GM18870 (cell line): ENCODE measurements at regions not wholly inside any gene's neighbourhood (a gene's known extent, or its start where the extent isn't known, plus 50 kb on each side); places are given as distances from the start of the nearest gene placed in this dataset.

Experiments used
- ATAC-seq: cut with Tn5 transposase; IDR thresholded peaks from one replicate; pipeline ENCODE4 v1.9.1; 2021; ENCODE audit warnings: moderate library complexity; ENCODE audit not compliant: unreplicated experiment

DNA sequence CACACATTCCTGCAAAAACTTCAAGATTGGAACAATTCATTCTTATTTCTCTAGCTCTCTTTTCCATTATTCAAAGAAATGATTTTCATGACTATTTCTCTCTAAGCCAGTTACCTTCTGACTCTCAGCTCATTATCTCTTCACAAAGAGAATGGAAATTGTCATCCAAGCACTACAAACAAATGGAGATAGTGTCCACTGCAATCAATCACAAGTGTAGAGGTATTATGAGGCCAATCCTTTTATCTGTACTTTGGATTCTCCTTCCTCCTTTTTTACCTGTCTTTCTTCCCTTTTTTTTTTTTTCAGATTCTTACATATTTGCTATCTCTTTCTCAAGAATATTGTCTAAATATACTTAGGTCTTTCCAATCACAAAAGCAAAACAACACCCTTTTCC lies 497.7 kb upstream of the MEF2C start:
- ATAC-seq = no peak

DNA sequence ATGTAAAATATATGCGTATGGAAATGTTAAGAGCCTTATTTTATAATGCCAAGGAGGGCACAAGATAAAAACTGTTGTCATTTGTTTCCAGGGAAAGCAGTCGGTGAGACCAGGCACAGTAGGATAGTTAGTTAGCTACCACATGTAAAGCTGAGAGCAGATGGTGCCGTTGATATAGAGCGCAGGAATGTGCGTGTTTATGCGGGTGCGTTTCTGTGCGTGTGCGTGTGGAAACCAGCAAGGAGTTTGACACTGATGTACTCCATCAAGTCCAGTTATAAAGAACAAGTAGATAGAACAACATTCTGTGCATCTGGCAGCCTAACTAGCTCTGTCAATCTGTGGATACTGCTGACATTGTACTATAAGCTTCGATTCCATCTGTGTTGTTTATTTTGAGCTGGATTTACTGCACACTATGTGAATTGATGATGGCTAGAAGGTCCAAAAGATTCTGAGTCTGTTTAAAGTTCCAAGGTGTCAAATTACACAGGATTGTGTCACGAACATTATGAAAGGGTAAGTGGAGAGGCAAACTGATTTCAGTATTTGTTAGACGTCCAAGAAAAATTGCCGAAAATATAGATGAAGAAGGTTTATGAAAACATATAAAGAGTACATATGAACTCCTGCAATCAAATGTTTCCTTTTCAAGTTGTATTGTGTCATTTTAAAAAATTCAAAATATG lies 494.9 kb upstream of the MEF2C start:
- no peak for ATAC-seq

DNA sequence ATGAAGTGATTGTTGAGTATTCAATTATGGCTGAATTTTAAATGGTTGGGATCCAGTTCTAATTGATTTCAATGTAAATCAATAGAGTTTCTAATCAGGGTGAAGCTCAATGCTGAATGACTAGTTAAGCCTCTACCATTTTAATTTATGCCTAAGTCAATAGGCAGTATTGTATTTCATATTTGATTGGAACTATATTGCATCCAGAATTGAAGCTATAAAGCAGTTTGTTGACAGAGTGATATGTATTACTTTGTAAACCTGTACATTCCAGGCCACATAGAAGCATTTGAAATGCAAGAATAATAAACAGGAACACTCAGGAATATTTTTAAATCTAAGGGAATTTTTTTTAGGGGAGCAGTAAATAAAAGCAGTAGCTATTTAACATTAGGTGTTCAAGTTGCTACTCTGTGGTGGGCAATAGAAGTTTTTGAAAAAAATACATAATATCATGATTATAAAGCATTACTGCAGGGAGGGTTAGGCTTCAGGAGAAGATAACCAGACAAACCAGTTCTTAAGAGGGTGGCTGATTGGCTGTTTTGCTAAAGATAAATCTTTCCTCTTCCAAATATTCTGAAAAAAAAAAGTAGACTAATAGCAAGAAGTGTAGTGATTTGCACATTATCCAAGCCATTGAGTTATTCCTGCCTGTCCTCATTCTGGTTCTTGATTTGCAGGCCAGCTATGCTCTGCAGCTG lies 492.0 kb upstream of the MEF2C start:
- no peak for ATAC-seq

DNA sequence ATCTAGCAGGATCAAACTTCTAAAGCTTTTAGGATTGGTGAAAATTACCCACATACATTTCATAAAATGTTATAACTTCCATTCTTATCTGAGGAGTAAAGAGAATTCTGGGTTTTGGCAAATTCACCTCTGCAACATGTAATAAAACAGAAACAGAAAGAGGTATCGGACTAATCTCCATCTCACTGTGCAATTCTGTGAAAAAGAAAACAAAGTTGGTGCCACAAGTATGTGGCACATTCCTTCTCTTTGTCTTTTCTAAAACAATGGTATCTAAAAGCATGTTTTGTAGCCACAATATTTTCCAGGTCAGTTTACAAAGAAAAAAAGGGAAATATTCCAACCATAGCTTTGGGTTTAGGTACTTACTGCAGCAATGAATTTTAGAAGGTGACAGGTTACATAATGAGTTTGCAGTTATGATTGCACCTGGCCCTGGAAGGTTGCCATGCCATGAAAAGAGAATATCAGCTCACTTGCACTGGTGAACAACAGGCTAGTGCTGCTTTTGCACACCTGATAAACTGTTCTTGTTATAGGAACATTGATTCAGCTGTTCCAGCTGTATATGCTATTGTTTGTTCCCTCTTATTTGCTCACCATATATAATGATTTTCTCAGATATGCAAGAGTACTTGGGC lies 491.3 kb upstream of the MEF2C start:
- ATAC-seq = peak; percentile 57

DNA sequence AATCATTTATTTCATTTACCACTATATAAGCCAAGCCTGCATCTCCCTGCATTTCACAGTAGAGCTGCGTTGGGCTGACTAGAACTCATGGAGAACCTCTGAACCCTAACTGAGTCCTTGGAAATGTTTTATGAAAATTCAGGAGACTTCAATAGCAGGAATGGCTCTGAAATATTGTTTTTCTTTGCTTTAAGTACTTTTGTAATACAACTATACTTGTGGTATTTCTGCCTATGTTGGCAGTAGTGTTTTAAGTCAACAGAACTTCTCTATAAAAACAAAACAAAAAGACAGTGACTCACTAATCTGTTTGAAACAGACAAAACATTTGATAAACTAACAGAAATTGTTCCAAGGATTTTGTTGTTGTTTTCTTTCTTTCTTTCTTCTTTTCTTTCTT lies 489.2 kb upstream of the MEF2C start:
- ATAC-seq = no peak

DNA sequence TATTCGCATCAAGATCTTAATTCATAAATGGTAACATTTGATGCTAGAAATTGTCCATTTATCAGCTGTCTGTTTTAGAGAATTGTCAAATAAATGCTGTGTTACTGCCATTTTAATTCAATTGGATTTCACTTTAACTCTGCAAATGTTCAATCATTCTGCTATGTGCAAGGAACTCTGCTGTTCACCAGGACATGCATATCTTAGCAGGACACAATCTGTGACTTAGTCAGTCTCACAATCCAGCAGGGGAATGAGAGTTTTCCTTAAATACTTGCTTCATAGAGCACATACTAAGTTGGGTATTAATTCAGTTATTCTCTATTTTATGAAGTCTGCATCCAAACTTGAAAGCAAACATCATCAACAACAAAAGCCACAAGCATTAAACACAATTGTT lies 488.7 kb upstream of the MEF2C start:
- no peak for ATAC-seq

DNA sequence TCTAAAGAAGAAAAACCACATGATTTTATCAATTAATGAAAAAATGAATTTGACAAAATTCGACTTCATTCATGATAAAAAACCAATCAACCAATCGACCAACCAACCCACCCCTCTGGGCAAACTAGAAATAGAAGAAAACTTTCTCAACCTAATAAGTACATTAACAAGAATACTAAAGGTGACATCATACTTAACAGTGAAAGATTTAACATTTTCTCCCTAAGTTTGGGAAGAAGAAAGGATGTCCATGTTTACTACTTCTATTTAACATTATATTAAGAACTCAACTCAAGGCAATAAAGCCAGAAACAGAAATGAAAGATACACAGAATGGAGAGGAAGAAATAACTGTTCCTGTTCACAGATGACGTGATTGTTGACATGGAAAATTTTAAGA lies 476.1 kb upstream of the MEF2C start:
- no peak for ATAC-seq

DNA sequence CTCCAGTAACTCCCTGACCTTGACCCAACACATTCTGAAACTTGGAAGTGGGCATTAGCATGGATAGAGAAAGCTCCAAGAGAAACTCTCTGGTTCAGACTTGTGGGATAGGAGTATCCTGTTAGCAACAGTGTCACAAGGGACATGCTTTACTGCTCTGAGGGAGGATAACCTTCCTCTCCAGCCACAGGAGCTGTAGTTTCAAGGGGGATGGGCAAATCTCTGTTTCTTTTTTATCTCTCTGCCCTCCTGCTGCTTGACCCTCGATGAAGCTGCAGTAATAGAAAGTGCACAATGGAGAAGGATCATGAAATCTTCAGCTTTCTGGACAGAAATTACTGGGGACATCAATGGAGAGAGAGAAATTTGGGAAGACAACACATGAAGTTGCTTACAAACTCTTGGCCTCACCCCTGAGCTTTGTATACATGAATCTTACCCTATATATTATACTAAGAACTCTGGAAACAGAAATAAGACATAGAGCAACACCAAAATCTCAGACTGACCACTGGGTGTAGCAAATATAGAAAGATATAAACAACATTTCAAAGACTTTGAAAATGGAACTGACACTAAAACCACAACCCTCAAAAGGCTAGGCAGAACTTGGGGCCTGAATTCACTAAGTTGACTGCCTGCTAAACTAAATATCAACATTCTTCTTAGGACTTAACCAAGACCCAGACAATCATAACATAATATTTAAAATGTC lies 471.0 kb upstream of the MEF2C start:
- peak; percentile 51 for ATAC-seq

DNA sequence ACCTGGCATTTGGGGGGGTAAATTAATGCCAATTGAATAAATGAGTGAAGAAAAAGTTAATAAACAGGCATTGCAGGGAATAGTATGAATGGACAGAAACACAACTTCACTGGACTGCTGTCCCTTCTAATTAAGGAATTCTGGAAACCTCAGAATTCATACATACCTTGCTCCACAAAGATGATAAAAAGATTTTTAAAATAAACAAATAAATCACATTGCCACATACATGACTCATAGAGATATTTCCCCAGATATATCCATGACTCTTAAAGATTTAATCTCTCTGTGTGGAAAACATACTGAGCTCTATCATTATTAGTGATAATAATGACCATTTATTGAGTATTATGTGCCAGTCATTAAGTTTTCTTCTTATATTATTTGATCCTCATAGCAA lies 469.0 kb upstream of the MEF2C start:
- no peak for ATAC-seq

DNA sequence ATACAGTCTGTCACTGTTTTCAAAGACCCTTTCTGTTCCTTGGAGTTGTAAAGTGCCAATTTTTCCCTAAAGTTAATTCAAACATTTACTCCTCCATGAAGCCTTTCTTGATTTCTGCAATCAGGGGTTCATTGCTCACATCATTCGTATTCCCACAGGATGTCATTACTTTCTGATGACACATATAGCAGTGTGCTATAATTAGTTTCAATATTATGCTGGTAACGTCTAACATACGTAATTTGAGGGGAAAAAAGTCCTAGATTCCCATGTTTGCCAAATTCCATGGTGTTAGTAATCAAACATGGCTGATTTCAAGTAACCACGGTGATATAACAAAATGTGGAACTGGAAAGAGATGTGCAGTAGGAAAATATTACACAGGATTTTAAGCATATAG lies 468.2 kb upstream of the MEF2C start:
- no peak for ATAC-seq

DNA sequence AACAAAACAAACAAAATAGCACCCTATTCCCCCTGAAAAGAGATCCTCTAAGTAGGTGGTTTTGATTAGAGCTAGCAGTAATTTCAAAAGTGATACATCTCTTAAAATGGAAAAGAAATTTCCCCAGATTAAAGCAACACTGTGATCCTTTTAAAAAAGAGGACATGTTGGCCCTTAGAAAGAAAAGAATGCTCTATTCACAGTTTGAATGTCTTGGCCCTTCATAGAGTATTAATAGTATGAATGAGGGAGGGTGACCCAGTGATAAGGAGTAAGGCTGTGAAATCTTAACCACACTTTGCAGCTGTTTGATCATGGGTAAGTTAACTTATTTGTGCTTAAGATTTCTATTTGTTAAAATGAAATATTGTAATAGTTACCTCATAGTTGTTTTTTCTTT lies 467.7 kb upstream of the MEF2C start:
- peak; percentile 42 for ATAC-seq

DNA sequence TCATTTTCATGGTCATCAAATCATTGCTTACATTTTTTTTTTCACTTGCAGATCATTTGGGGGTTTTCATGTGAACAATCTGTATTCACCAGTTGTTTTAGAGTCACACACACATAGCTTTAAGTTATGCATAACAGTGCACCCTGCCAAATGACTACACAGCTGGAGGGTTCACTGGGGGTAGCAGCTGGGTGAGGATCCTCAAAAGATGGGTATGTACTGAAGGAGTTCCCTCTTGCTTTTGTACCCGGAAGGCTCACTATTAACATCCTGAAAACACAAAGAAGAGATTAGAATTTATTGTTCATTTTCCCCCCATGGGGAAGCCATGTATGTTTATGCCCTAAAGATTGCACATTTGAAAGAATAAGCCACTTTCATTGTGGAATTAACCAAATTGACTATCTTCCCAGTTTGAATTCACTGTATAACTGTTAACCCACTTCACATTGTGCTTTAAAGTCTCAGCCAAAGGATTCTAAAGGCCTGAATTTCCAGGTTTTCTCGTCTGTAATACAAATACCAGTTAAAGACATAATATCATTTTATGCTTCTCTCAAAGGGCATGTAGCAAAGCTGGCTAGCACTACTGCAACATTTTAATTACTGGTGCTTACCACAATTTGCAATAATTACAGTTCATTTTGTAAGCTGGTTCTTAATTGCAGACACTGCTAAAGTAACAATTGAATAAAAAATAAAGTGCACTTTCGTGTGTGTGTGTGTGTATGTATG lies 466.4 kb upstream of the MEF2C start:
- no peak for ATAC-seq

DNA sequence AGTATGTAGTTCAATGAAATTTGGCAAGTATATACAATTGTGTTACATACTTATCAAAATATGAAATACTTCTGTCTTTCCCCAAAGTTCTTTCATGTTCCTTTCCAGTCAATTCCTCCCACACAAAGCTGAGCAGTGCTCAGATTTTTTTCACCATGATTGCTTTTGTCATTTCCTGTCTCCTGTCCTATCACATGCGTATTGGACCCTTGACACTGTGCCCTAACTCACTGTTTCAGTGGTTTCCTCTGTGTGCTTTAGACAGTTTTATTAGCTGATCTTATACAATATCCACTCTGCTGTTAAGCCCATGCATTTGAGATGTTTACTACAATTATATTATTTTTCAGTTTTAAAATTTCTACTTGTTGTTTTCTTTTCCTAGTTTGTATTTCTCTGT lies 463.6 kb upstream of the MEF2C start:
- no peak for ATAC-seq

DNA sequence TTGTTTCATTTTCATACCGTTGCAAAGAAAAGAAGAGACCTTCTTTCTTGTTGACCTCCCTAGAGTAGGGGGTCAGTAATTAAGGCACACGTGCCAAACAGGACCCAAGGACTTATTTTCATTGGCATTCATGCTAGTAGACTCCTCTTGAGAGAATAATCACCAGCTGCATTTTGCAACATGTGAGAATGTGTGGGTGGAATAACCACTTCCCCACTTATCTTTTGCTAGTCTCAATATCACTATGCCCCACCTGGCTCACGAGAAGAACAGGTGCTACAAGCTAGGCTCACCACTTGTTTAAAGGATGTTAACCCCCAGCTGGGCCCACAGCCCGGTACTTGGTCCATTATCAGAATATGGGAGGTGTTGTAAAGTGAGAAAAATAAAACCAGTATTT lies 460.7 kb upstream of the MEF2C start:
- ATAC-seq = peak; percentile 92

DNA sequence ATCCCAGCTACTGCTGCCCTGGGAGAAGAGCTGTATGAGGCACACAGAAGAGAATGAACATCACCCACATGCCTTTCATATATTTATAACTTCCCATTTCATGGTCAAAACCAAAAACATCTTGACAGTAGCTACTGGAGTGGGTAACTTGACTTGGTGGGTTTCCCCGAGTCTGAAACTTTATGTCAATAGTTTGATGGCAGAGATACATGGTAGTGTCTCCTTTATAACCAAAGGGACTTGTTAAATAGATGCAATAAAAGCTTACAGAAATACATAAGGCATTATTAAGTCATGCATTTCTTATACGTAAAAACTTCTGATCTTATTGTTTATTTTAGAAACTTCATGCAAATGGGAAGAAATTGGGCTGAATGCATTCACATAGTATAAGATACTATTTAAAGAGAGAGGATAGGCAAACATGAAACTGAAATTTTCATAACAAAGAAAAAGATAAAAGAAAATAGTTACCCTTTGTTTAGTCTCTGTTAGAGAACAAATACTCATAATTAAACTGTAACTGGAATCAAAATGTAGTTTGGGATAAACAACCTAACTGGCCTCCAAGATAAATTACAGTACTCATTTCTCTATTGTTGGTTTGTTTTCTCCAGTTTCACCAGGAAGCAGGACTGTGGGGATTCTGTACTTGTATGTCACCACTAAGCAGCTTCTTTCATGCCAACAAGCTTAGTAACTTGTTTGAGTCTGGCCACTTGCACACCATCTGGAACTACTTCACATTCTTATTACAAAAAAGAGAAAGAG lies 459.3 kb upstream of the MEF2C start:
- ATAC-seq = peak; percentile 27

DNA sequence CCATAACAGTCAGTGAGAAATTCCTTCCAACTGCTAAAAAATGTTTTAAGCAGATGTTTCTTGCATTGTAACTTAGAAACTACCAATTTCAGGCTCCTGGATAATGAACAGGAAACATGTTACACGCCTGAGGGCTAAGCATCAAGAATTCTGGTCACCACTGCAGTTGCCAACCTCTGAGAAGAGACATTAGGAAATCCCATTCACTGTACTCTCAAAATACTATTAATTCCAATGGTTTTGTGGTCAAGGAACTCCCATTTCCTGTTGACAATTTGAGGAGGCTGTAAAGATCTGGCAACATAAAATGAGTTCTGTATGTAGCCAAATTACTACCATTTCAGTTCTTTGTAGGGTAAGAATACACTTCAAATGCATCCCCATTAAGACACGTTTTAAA lies 456.0 kb upstream of the MEF2C start:
- ATAC-seq = no peak

DNA sequence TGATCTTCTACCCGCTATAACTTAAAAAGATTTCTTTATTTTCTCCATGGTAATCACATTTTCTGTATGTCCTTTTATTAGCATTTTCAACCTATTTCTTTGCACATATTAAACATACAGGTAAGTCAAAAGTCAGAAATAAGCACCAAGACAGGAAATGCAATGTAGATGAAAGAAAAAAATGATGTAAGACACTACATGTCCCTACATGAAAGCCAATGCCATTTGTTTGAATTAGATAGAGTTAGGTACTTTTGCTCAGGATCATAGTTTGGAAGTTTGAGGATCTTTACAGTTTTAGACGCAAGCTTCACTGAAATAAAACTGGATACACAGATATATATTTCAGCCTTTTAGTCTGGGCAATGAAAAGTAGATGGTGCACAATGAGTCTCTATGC lies 453.1 kb upstream of the MEF2C start:
- no peak for ATAC-seq

DNA sequence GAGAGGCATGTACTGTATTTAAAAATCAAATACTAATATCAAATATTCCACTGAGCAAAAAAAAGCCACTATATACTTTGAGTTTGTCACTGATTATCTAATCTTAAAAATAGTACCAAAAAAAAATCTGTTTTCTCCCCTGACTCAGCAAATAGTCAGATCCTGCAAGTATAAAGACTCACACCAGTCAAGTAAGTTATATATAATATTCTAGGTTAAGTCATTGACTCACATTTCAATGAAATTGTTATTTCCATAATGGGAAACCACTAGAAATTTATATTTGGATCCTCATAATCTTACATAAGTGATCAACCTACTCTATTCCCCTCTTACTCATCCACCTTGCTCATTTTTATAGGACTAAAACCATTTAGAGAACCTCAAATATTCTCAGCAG lies 447.2 kb upstream of the MEF2C start:
- ATAC-seq = no peak

DNA sequence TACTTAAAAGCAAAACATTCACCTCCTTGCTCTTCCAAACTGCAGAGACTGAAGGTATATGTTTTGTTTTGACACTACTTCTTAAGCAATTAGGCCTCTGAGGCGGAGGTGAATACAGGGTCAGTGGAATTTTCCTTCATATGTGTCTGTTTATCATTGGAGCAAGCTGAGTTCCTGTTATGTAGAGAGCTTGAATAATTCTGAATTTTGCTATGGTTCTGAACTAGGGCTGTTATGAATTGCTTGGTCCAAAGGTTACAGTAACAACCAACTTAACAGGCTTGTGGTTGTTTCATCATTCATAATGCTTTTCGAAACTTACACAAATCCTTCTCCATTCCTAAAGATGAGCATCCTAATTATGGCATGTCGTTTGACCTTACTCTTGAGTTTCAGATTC lies 444.6 kb upstream of the MEF2C start:
- no peak for ATAC-seq

DNA sequence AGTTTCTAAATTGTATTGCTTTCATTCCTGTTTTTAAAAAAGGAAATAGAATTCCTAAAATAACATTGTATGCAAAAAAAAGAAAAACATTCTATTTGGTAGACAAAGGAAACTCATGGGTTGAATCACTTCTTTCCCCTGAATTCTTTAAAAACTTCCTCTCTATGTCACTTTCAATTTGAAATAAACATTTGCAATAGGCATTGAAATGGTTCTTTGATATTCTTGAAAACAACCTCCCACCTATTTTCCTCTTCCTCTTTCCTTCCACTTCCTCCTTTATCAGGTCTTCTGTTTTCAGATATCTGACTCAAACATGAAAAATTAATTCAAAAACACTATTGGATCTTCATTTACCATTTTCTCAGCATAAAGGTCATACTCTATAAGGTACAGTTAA lies 442.0 kb upstream of the MEF2C start:
- ATAC-seq = no peak
